ENCODE measurements at regions not wholly inside any gene's neighbourhood (a gene's known extent, or its start where the extent isn't known, plus 50 kb on each side); places are given as distances from the start of the nearest gene placed in this dataset.

DNA sequence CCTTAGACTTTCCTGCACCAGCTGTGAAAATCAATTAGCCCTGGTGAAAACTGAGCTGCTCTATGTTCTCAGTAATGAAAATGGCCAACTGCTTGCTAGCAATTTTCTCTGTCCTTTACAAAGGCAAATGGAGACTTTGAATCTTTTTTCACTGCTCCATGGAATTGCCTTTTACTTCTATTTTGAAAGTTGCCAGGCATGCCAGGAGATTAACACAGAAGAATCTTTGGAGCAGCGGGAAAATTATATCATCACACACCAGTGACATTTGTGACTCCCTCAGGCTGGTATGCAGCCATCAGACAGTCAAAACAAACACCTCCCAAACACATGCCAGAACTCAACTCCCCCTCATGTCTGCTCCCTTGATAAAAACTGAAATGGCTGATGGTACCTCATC, 872.0 kb upstream of the FLRT2 start:
- no peak for DNase-seq

DNA sequence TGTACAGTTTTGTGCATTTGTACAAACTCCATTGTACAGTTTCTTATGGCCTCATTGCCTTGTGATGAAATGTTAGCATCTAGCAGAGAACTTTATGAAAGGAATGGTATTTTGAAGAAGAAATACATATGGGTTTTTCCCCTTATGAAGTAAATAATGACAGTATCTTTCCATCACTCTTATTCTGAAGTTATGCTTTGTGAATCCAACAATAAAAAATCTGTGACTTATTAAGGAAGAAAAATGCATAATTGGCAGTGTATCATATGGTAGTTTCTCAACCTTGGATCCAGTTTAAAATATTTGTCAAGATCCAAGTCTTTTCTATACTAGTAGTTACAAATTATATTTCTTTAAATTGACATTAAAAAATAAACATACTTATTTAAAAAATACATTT, 859.1 kb upstream of the FLRT2 start:
- no peak for DNase-seq

DNA sequence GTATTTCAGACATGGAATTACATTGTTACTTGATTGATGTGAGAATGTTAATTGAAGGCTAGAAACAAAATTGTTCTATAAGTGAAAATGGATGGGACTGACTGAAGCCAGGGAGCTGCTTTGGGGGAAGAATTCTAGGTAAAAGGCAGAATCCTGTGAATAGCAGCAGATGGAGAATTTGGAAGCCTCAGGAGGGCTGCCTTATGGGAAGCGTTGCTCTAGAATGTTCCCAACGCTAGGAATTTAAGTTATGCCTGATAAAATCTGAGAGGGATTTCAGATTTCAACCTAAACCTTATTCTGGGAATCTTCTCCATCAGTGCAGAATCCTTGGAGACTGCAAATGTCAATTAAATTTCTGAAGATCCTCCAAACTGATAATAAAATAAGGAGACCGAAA, 858.2 kb upstream of the FLRT2 start:
- no peak for DNase-seq

DNA sequence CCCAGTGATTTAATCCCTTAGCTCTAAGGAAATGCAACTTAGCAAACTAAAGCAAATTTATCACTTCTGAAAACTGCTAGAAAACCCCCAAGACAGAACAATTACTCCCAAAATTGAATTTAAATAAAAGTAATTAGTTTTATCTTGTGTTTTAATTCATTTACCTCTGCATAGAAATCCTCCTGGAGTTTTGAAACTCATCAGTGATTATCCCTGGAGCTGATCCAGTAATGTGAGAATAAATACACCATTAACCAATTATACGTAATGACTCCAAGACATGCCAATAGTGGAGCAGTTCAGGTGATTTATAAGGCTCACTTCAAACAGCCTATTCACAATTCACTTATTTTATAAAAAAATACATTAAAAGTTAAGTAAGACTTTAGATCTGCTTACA, 855.3 kb upstream of the FLRT2 start:
- DNase-seq, result no peak

DNA sequence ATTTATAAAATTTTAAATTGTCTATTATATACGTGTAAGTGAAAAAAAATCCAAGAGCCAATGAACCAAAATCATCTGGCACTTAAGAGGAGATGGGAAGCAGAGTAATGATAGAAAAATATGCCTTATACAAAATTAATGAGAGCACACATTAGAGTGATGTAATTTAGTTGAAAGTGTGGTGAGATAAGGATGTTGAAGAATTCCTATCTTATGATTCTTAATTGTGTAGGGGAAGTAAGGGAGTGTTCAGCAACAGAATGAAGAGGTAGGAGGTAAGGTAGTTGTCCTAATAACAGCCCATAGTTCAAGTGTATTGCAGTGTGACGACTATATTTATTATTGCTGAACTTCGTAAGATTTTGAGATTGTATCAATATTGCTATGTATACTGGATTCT, 843.4 kb upstream of the FLRT2 start:
- no peak for DNase-seq

DNA sequence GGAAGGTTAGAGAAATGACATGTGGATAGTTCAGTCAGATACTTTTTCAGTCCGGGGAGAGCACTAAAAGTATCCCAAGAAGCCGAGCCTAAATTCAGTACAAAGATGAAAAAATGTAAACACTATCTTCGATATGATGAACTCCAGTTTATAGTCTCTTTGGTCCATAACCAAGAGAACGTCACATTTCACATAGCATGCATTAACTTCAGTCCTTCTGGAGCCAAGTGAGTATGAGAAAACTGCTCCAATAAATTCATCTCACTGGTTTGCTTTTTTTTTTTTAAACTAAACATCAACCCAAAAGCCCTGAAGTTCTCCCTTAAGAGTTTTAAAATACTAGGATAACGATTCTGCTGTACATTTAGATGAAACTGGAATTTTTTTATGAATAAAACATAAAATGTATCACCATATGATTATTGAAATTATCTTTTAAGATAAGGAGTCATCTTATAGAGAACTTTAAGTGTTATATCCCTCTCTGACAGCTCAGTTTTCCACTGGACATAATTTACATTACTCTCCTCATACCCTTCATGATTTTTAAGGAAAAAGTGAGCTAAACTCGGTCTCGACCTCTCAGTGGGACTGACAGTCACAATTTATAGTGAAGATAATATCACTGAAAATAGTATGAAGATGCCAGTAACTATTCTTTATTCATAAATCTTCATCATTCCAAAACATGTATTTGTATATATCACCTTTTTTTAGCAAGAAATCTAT, 841.5 kb upstream of the FLRT2 start:
- DNase-seq, result no peak

DNA sequence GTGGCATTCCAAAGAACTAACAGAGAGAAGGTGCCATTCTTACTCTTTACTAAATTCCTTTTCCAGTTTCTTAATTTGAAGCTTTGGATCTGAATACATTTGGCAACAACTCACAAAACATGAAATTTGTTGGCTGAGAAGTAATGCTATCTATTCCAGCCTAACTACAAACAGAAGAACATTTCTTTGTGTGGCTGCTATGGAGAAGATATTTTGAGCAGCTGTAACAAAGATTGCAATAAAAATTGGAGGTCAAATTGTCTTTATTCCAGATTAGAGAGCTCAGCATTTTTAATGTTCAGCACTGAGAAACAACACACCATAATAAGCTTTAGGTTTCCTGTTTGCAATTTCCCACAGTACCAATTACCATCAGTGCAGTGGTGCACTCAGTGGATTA, 835.8 kb upstream of the FLRT2 start:
- DNase-seq, result no peak

DNA sequence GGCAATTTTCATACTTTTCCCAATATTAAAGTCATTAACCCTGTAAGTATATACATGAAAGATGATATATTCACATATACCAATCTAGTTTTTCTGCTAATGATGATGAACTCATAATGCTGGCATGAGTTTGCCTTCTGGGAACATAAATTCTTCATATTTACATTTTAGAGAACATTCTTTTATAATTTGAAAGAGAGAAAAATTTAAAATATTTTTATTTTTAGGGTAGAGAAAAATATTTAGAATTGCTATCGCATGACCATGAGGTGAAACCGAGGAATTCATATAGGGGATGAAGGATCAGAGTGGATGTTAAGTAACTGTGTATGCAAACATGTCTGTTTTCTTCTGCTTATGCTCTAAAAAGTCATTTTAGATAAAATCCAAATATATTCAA, 825.3 kb upstream of the FLRT2 start:
- DNase-seq, result no peak

DNA sequence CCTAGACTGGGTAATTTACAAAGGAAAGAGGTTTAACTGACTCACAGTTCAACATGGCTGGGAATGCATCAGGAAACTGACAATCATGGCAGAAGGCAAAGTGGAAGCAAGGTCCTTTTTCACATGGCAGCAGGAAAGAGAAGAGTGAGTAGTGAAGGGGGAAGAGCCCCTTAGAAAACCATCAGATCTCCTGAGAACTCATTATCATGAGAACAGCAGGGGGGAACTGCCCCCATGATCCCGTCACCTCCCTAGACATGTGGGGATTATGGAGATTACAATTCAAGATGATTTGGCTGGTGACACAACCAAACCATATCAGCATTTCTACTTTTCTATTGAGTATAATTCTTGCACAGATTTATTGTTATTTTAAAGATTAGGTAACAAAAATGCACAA, 822.1 kb upstream of the FLRT2 start:
- DNase-seq, result no peak

DNA sequence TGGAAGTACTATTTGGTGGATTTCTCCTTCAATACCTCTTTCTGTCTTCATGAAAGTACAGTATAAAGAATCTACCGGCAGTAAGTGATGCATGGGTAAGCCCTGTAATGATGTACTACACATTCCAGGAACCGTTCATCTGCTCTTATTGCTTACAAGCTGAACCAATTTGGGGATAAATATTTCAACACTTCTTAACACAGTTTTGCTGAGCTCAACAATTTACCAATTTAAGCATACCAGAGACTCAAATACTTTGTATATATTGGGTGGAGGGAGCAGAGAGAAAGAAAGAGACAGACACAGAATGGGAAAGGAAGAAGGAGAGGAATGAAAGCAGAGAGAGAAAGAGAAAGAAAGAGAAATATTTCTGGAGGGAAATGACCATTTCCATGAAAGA, 821.1 kb upstream of the FLRT2 start:
- DNase-seq, result no peak

DNA sequence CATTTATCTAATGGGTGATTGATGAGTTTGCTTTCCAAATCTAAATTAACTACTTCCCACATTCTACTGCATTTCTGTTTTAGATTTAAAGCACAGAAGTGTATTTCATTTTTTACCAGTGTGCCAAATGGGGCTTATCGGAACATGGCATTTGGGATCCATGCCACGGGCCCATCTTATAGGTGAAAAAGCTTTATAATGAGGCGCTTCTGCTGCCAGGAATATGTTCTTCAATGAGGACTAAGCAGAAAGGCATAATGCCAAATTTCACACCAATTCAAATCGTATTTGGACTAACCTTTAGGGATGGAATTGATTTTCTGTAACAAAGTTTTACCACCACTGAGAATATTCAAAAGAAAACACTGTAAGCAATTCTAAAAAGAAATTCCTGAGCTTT, 803.5 kb upstream of the FLRT2 start:
- no peak for DNase-seq

DNA sequence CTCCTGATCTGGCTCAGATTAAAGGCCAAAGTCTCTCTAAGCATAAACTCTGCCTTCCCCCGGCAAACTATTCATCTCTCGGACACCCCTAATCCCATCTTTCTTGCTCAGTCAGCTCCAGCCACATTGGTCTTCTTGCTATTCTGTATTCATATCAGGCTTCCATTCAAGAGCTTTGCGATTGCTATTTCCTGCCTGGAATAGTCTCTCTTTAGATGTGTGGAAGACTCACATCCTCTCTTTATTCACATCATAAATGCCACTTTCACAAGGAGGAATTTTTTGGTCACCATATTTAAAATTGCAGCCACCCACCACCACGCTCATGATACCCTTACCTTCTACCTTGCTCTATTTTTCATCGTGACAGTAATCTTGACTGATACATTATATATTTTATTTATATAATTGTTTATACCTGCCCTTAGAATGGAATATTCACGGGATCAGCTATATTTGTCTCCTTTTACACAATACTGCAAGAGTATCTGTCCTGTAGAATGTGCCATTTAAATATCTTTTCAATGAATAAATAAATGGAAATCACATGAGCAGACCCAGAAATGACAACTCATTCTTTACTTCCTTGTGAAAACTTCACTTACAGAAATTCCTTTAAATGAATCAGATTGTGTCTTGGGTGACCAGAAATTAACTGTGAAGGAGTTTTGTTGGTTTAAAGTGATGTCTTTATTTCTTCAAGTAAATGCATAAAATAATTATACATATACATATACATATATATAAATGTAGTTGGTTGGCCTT, 780.6 kb upstream of the FLRT2 start:
- DNase-seq, result no peak

DNA sequence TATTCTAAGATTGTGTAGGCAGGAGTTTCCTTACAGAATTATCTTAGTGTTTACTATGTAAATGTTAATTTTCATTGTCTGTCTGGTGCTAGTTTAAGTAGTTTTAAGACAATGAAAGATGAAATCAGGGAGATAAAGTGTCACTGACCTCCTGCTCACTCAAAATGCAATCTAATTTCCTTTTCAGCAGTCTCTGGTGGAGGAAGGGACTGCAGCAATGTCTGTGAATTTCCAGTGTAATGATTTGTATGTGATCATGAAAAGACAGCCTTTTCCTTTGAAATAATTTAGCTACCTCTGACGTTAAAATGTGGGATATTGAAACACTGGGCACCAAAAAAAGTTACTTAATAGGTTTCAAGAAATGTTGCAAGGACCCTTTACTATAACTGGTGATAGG, 779.7 kb upstream of the FLRT2 start:
- no peak for DNase-seq

DNA sequence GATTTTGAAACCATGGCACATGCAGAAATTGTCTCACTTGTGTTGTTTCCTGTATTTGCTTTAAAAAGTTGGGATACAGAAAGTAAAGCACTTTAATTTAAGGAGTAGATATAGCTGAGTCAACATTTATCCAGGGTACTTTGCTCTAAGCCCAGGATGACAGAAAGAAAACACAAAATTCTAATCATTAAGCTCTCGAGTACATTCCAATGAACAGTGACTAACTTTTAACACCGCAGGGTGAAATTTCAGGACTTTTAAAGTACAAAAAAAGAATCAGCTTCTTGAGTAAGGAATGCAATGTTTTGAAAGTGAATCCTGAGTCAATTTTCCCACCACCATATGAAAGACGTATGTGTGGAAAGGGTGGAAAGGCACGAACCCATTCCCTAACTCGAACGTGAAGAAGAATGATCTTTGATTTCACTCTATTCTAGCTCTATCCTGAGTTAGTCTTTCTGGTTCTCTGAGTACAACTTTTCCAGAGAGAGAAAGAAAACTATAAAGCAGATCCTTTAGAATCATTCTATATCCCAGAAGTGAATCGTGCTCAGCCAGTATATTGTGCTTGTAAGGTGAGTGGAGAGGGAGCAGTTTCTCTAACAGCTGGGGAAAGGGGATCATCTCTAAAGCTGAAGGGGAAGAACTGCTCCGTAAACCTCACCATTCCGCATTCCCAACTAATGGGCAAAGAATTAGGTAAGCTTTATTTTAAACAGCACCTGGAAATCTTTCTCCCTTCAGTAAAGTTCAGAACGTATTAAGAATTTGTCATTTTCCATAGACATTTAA, 779.0 kb upstream of the FLRT2 start:
- DNase-seq, result no peak

DNA sequence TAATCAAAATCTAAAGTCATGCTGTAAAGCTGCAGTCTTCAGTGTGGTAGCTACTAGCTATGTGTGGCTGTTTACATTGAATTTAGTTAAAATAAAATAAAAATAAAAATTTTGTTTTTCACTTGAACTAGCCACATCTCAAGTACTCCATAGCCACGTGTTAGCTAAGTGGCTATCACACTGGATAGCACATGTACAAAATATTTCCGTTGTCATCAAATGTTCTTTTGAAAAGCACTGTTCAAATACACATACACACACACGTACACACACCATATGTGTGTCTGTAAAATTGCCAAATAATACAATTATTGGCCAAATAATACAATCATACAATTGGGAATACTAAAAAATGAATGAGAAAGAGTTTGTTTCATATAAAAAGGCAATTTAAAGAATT, 778.2 kb upstream of the FLRT2 start:
- no peak for DNase-seq

DNA sequence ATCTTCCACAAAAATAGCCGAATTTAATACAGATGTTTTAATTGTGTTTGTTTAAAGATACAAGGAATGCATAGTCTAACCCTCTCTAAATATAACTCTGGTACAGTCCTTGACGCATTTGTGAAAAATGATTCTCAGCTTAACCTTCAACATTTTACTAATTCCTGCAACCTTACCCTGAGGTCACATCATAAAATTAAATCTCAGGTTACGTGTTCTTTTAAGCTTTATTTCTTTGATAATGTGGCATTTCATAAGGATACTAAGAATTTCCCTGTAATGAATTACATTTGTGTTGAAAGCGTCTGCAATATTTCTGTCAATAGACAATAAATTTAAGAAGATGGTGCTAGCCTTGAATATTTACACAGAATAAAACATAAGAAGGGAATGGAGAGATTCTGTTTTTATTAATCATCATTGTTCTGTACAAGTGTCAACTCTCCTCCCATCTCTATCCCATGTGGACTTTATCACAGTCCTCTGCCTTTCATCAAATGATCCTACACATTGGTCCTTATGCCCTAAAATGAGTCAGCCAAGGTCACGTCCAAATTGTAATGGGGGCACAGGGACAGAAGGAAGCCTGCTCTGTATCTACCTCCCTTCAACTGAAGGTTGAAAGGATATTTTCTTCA, 769.3 kb upstream of the FLRT2 start:
- DNase-seq, result no peak

DNA sequence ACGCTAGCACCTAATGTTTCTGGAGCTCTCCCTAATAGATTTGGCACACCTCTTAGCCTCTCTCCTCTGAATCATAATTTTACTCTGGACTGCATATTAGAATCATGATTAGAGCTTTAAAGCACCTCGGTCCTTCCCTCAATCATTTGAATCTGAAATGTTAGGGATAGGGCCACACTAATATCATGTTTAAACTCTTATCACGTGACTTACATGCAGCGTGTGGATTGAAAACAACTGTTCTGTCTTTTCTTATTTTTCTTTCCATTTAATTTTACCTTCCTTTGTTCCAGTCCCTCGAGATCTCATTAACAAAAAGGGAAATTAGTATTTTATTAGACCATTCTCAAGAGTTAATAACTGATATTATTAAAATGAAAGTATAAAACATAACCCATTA, 762.5 kb upstream of the FLRT2 start:
- DNase-seq, result no peak

DNA sequence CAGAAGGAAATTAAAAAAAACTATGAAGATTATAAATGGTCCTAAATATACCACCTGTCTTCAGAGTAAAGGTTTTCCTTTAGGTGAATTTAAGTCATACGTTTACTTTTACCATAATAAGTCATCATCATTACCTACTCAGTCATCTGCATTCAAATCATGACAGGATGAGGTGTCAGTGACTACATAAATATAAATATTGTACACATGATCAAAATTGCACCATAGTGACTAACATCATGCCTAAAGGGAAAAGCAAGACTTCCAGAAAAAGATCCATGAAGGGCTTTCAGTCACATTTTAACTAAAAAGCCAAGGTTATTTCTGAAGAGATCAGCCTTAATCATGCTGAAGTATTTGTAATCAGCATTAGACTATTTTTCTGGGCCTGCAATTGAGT, 759.9 kb upstream of the FLRT2 start:
- no peak for DNase-seq

DNA sequence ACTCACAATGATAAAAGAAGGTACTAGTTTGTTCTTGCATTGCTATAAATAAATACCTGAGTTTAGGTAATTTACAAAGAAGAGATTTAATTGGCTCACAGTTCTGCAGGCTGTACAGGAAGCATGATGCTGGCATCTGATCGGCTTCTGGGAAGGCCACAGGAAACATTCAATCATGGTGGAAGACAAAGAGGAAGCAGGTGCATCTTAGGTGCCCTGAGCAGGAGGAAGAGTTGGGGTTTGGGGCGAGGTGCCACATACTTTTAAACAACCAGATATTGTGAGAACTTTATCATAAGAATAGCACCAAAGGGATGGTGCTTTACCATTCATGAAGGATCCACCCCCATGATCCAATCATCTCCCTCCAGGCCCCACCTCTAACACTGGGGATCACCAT, 752.6 kb upstream of the FLRT2 start:
- no peak for DNase-seq

DNA sequence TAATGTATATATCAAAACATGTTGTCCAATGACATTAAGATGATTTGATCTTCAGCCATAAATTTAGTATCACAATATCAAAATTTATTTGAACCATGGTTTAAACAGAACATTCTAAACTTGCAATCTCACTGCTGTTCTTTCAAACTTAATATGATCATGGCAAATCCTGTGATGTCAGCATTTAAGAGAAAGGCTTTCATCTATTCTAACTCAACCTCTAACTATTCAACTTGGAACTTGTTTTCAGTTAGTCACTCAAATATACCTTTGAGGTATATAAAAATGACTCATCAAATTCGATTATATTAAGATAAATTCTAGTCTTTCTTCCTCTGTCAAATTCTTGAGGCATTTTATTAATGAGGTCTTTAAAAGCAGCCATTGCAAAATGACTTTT, 747.0 kb upstream of the FLRT2 start:
- DNase-seq, result no peak

DNA sequence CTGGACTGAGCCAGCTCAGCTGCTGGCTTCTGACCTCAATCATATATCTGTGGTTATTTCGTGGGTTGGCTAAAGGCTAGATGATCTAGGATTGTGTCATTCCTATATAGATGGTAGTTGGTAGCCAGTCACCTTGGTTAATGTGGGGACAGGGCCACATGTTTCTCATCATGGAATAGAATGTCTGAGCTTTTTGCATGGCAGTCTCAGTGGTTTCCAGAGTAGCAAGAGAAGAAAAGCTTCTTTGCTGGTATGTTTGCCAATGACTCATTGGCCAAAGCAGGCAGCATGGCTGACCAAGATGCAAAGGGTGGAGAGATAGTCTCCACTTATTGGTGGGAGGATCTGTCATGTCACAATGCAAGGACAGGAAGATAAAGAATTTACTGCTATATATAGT, 746.4 kb upstream of the FLRT2 start:
- no peak for DNase-seq

DNA sequence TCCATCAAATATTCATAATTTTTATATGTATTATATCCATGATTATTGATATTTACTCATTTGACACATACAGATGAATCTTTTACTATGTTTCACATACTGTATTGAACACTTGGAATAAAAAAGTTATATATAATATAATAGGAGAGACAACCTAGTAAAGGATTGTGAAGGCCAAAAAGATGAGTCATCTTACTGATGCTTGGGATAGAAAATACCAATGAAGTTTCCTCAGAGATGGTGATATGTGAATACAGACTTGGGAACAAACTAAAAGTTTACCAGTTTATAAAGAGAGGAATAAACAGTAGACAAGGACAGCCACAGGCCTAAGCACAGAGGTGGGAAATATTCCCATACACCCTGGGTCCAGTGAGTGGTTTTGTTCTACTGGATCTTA, 743.9 kb upstream of the FLRT2 start:
- no peak for DNase-seq

DNA sequence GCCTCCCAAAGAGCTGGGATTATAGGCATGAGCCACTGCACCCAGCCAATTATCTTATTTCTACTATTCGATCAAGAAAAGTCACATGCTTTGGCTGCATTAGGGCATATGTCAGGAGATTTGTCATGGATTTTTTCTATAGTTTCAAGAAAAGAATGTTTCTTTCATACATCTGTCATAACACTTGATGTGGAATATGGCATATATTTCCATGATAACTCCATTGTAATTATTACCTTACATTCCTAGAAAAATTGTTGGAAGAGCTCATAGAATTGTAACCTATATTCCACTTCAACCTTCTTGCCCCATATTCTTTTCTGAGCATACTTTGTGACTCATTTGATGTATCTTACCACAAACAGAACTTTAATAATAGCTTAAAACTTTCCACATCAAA, 740.9 kb upstream of the FLRT2 start:
- no peak for DNase-seq
